GM12875 (cell line): ENCODE measurements at regions not wholly inside any gene's neighbourhood (a gene's known extent, or its start where the extent isn't known, plus 50 kb on each side); places are given as distances from the start of the nearest gene placed in this dataset.

ENCODE experiments used
- H3K4me3 ChIP-seq: one replicate; pipeline ENCODE4 v1.5.1; 2011; ENCODE audit warnings: low read depth, low read length, control low read depth
- CTCF ChIP-seq: IDR thresholded peaks from 2 replicates; pipeline ENCODE4 v1.5.1; 2011; ENCODE audit warnings: low read depth, mild to moderate bottlenecking, control low read depth, inconsistent platforms, low read length, moderate library complexity, borderline replicate concordance; ENCODE audit not compliant: insufficient read depth

GRCh38 chr20:40082436-40082835 lies 606.6 kb downstream of the MAFB start:
- H3K4me3 ChIP-seq: no peak overlapping the region
- TF ChIP-seq CTCF: no peak

- TF ChIP-seq CTCF: no peak
- no peak overlapping the region for H3K4me3 ChIP-seq
Measured at GRCh38 chr20:40081653-40082052, 607.4 kb downstream of the MAFB start.

GRCh38 chr20:40080041-40080652 lies 608.9 kb downstream of the MAFB start:
- TF ChIP-seq CTCF: no peak

GRCh38 chr20:40073535-40074111 lies 615.4 kb downstream of the MAFB start:
- no peak overlapping the region for H3K4me3 ChIP-seq
- no peak for TF ChIP-seq CTCF

More at GRCh38 chr20:40080041-40080652, 608.9 kb downstream of the MAFB start:
- H3K4me3 ChIP-seq: no peak overlapping the region

- no peak for TF ChIP-seq CTCF
- H3K4me3 ChIP-seq: no peak overlapping the region
Measured at GRCh38 chr20:40072907-40073306, 616.1 kb downstream of the MAFB start.

- H3K4me3 ChIP-seq: no peak overlapping the region
- TF ChIP-seq CTCF: no peak
Measured at GRCh38 chr20:40056171-40056570, 632.9 kb downstream of the MAFB start.

- TF ChIP-seq CTCF: no peak
- no peak overlapping the region for H3K4me3 ChIP-seq
Measured at GRCh38 chr20:40055711-40056110, 633.3 kb downstream of the MAFB start.
